GM19239 (cell line): ENCODE measurements at regions not wholly inside any gene's neighbourhood (a gene's known extent, or its start where the extent isn't known, plus 50 kb on each side); places are given as distances from the start of the nearest gene placed in this dataset.

Experiments used
- DNase-seq: peaks from one replicate; pipeline ENCODE4 v3.0.0; 2011; ENCODE audit warnings: low spot score; ENCODE audit not compliant: insufficient read length
- FAIRE-seq: peaks from 2 replicates; lab custom pipeline; 2011; peaks lifted over from hg19 to GRCh38; lab: Jason Lieb, UNC

DNA sequence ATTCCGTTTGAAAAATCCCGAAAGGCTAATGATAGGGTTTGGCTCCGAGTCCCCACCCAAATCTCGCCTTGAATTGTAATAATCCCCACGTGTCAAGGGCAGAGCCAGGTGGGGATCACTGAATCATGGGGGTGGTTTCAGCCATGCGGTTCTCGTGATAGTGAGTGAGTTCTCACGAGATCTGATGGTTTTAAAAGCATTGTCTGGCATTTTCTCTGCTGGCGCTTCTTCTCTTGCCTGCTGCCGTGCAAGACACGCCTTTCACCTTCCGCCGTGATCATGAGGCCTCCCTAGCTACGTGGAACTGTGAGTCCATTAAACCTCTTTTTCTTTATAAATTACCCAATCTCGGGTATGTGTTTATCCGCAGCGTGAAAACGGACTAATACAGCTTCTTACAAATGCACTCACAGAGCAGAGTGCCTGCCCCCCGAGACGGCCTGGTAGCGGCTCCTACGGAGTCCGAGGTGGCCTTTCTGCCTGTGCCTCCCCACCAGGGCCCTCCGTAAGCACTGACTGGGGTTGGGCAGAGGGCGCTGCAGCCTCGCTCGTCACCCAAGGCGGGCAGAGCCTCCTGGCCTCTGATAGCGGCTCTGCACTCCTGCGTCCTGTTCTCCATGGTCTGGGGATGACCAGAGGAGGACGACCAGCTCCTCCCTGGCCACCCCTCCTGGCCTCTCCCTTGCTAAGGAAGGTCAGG, 131.7 kb downstream of the FOXL1 start:
- DNase-seq (no peak), FAIRE-seq (no peak)

- DNase-seq (no peak), FAIRE-seq (no peak)
These were observed 132.2 kb downstream of the FOXL1 start for GRCh38 chr16:86710602-86710950.

GRCh38 chr16:86712158-86713009, 134.0 kb downstream of the FOXL1 start:
- DNase-seq (no peak), FAIRE-seq (no peak)

- FAIRE-seq, result no peak
- DNase-seq, result no peak
These were observed 134.8 kb downstream of the FOXL1 start for GRCh38 chr16:86713021-86713631.

- DNase-seq (no peak), FAIRE-seq (no peak)
These were observed 135.8 kb downstream of the FOXL1 start for GRCh38 chr16:86714166-86714565.

GRCh38 chr16:86716649-86717048, 138.3 kb downstream of the FOXL1 start:
- FAIRE-seq (no peak), DNase-seq (no peak)

- DNase-seq (no peak), FAIRE-seq (no peak)
These were observed 139.8 kb downstream of the FOXL1 start for GRCh38 chr16:86718118-86718517.

DNA sequence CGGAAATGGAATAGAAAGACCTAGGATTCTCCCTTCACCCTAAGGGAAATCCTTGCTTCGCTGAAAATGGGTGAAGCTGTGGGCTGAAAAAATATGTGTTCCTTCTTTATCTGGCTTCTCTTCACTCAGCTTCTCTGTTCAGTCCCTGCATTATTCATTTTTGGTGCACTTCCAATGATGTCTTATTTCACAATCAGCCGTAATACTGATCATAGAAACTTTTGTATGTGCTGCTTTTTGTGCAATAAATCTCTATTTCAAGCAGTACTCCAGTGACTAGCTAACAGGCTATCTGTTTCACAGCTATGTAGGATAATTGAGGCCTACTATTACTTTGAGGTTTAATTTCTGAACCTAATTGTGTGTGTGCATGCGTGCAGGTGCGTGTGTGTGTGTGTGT, 144.6 kb downstream of the FOXL1 start:
- FAIRE-seq (no peak), DNase-seq (no peak)

DNA sequence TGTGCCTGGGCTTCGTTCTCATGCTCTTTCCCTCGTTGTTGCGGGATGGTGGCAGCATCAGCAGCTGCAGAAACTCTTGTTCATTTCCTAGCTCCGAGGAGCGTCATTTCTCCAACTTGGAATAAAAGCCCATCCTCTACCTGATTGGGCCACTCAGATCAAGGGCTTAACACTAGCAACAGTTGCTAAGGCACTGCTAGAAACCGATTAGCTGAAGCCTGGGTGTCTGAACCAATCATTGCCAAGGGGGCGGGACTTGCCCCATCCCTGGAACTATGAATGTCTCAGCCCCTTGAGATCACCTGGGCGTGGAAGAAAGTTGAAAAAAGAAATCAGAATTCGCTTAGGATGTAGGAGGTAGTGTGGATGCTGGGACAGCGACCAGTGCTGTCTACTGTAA, 145.3 kb downstream of the FOXL1 start:
- no peak for FAIRE-seq
- DNase-seq, result no peak

GRCh38 chr16:86725401-86725800, 147.1 kb downstream of the FOXL1 start:
- FAIRE-seq (no peak), DNase-seq (no peak)

DNA sequence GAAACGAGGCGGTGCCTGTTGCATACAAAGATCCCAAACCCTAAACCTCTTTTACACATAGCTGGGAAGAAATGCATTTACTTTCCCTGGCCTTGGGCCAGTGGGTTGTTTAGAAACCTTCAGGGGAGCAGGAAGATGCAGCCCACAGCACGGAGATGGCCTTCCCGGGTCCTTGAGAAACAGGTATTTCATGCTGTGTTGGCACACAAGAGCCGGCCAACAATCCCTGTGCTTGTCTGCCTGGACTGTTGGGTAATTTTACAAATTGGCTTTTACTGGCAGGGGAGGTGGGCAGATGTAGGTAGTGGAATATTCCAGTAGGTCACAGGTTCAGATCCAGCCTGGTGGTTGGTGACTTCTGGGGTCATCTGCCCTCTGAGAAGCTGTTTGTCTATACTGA, 148.0 kb downstream of the FOXL1 start:
- FAIRE-seq (no peak), DNase-seq (no peak)

GRCh38 chr16:86727131-86727530, 148.8 kb downstream of the FOXL1 start:
- FAIRE-seq (no peak), DNase-seq (no peak)

DNA sequence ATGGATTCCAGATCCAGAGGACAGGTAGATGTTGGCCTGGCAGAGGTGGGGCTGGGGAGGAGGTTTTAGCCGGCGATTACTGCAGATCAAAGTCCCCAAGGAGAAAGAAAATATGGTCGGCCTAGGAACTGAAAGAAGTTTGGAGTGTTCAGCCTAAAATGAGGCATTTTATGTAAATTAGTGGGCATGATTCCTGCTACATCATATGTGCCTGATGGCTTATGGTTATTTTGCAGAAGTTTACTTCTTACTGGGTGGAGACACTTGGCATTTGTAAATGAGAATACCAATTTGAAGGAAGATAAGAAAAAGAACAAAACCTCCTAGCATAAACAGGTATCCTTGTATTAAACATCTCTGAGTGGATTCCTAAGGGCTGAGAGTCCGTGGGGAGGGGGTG, 149.3 kb downstream of the FOXL1 start:
- DNase-seq, result no peak
- no peak for FAIRE-seq

- FAIRE-seq, result no peak
- no peak for DNase-seq
These were observed 151.3 kb downstream of the FOXL1 start for GRCh38 chr16:86729686-86730085.

DNA sequence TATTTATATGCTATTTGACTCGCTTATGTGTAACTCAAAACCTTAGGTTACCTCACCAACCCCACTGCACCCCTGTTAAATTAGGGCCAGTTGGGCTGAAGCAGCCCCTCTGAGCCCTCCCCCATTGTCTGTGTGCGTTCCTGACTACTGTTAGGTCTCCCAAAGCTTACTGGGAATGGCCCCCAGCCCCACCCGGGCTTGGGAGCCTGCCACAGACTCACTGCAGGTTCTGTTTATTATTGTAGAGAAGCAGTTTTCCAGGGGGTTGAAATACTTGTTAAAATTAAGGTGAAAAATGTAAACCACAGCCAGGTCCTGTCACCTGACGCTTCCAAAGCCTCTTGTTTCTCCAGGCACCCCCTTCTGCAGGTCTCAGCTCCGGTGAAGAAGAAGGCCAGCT, 151.7 kb downstream of the FOXL1 start:
- FAIRE-seq (no peak), DNase-seq (no peak)

GRCh38 chr16:86730597-86730996, 152.2 kb downstream of the FOXL1 start:
- FAIRE-seq (no peak), DNase-seq (no peak)

GRCh38 chr16:86732621-86733295, 154.4 kb downstream of the FOXL1 start:
- DNase-seq, result no peak
- no peak for FAIRE-seq

- DNase-seq (no peak), FAIRE-seq (no peak)
These were observed 155.4 kb downstream of the FOXL1 start for GRCh38 chr16:86733546-86734254.

DNA sequence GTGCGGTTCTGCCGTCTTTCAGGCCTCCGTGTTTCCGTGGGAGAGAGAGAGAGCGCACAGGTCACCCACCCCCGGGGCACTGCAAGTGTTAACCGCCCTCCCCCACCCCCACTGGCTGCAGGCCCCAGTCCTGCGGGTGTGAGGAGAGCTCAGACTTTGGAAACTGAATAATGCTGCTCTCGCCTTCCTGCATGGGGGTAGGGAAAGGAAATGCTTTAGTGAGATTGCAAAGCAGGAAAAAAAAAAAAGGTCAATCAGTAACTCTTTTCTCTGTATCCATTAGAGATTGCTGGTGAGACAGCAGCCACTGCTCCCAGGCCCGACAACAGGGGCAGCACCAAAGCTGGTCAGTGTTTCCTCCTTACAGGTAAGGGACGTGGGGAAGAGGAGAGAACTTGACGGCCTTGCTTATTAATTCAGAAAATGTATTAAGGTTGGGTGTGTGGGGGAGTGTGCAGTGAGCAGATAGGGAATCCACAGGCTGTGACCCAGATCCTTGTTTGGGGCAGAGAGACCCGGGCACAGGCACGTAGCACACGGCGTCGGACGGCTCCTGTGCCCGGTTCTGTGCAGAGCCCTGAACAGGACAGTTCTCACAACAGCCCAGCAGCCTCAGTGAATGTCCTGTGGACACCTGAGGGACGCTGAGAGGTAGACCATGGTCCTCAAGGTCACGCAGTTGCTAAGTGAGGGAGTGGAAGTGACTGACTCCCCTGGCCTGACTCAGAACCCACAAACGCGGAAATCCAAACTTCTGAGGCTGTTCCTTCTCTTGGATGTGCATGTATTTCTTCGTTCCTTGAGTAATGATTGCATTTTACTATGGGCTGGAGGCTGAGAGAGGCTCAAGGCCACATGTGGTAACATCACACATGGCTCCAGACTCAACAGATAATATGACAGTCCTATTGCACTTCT, 156.5 kb downstream of the FOXL1 start:
- FAIRE-seq (no peak), DNase-seq (no peak)
